Fibroblast of lung (primary cell): ENCODE measurements at regions not wholly inside any gene's neighbourhood (a gene's known extent, or its start where the extent isn't known, plus 50 kb on each side); places are given as distances from the start of the nearest gene placed in this dataset.
"Not testable (repeated sequence)": the region's sequence is repeated elsewhere in the genome, so short reads cannot be mapped to it uniquely, and the experiment has no call there.

Source experiments
- DNase-seq, 2 donors: peaks; one replicate each; pipeline versions ENCODE4 v3.0.0 to v3.0.0-alpha.2; 2010; ENCODE audit warnings: low read depth in 2 of 2
- H2AFZ ChIP-seq: 2 replicates; pipeline ENCODE4 v1.5.1; 2012; ENCODE audit warnings: low read length, control low read depth, inconsistent platforms
- H3K27ac ChIP-seq: 2 replicates; pipeline ENCODE4 v1.5.1; 2011; ENCODE audit warnings: low read length, control low read depth; ENCODE audit not compliant: insufficient read depth
- H3K27me3 ChIP-seq: 2 replicates; pipeline ENCODE4 v1.5.1; 2011; ENCODE audit warnings: mild to moderate bottlenecking, low read length; ENCODE audit not compliant: control insufficient read depth, insufficient read depth
- H3K36me3 ChIP-seq: 2 replicates; pipeline ENCODE4 v1.5.1; 2011; ENCODE audit warnings: low read length; ENCODE audit not compliant: control insufficient read depth, insufficient read depth
- H3K4me1 ChIP-seq: 2 replicates; pipeline ENCODE4 v1.5.1; 2011; ENCODE audit warnings: low read length; ENCODE audit not compliant: control insufficient read depth, insufficient read depth; ENCODE audit errors: extremely low read depth
- H3K4me2 ChIP-seq: 2 replicates; pipeline ENCODE4 v1.5.1; 2011; ENCODE audit warnings: low read length, control low read depth; ENCODE audit not compliant: insufficient read depth; ENCODE audit errors: extremely low read depth
- H3K4me3 ChIP-seq, 4 experiments: fragments of 200-600 bp in 1 of 4; sonication (generic) in 1 of 4; replicated peaks in 1 of 4; 2 replicates each; pipeline ENCODE4 v1.5.1; 2011 to 2016; ENCODE audit warnings: low read length in 4 of 4, low read depth in 3 of 4, mild to moderate bottlenecking in 3 of 4, control low read depth in 2 of 4, inconsistent platforms in 1 of 4, mixed read lengths in 1 of 4; ENCODE audit not compliant: insufficient read depth in 1 of 4; ENCODE audit errors: control extremely low read depth in 1 of 4
- H3K79me2 ChIP-seq: 2 replicates; pipeline ENCODE4 v1.5.1; 2012; ENCODE audit warnings: mild to moderate bottlenecking, low read length, inconsistent platforms; ENCODE audit not compliant: control insufficient read depth, insufficient read depth
- H3K9ac ChIP-seq: 2 replicates; pipeline ENCODE4 v1.5.1; 2011; ENCODE audit warnings: mild to moderate bottlenecking, low read length, control low read depth; ENCODE audit not compliant: insufficient read depth
- H3K9me3 ChIP-seq: 2 replicates; pipeline ENCODE4 v1.5.1; 2012; ENCODE audit warnings: low read depth, low read length; ENCODE audit not compliant: control insufficient read depth, insufficient read depth
- H4K20me1 ChIP-seq: 2 replicates; pipeline ENCODE4 v1.5.1; 2011; ENCODE audit warnings: low read length; ENCODE audit not compliant: control insufficient read depth, insufficient read depth; ENCODE audit errors: extremely low read depth
- CTCF ChIP-seq, 2 donors: IDR thresholded peaks in 1 of 2; conservative IDR thresholded peaks in 1 of 2; 1 replicate in 1 of 2; 2 replicates in 1 of 2; pipeline ENCODE4 v1.5.1; 2011 to 2012; ENCODE audit warnings: low read length in 2 of 2, control low read depth in 1 of 2, inconsistent platforms in 1 of 2, low read depth in 1 of 2, mild to moderate bottlenecking in 1 of 2
- EZH2 ChIP-seq: IDR thresholded peaks from 2 replicates; pipeline ENCODE4 v1.5.1; 2012; ENCODE audit warnings: low read length, control low read depth, mild to moderate bottlenecking; ENCODE audit errors: missing control alignments

DNA sequence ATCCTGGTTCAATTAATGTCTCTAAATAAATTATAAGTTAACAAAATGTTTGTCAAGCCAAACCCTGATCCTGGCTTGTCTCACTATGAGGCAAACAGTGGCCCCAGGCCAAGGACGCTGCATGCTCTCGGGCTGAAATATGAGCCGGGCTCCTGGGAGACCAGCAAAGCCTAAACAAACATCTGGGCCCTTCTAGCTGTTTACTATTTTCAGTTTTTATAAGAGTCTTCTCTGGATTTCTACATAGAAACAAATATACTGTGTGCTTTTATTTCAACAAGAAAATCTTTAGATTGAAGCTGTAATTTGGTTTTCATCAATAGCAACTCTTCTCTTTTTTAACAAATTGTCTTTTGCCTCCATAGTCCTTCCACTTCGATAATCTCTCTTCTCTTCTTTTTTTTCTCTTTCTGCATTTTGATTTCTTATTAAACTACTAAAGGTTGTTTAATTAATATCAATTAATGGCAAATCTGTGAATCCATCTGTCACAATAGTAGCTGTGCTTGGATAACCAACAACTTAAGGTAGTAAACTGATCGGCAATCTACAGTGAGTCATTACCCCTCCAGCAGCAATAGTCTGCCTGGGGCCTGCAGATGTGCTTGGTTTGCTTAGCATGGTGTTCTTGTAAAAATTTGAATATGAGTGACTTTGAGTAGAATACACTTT lies 83.3 kb upstream of the DNAJC1 start:
- DNase-seq, result peak; percentile 50 to 87
- Histone ChIP-seq H2AFZ (no peak overlapping the region), H3K27ac (no peak overlapping the region), H3K36me3 (no peaks in the 10 kb centered on the region), H3K9me3 (no peaks in the 10 kb centered on the region), H3K4me3 (no peak overlapping the region), H3K9ac (no peak overlapping the region), H3K27me3 (no peaks in the 10 kb centered on the region), H3K79me2 (no peaks in the 10 kb centered on the region), H3K4me2 (peak overlapping the region; percentile 21), H3K4me1 (no peaks in the 10 kb centered on the region), H4K20me1 (no peaks in the 10 kb centered on the region)
- TF ChIP-seq EZH2, result no peak
- no peak for TF ChIP-seq CTCF (conservative IDR thresholded peaks at IDR 0.05 in 1 of 2, IDR thresholded peaks at IDR 0.05 in 1 of 2; ENCODE audit: low read depth in 1 of 2, low read length in 2 of 2)

DNA sequence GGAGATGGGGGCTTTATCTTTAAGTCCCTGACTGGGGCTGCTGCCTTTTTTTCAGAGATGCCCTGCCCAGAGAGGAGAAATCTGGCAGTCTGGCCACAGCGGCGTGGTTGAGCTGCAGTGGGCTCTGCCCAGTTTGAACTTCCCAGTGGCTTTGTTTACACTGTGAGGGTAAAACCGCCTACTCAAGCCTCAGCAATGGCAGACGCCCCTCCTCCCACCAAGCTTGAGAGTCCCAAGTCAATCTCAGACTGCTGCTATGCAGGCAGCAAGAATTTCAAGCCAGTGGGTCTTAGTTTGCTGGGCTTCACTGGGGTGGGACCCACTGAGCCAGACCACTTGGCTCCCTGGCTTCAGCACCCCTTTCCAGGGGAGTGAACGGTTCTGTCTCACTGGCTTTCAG lies 76.4 kb upstream of the DNAJC1 start:
- not testable (repeated sequence) for H3K36me3 ChIP-seq, DNase-seq, H3K4me2 ChIP-seq, H3K9me3 ChIP-seq, H2AFZ ChIP-seq, H3K4me3 ChIP-seq, H3K27me3 ChIP-seq, H3K27ac ChIP-seq, H3K9ac ChIP-seq, H3K79me2 ChIP-seq, H4K20me1 ChIP-seq, H3K4me1 ChIP-seq

GRCh38 chr10:22071332-22071731 lies 67.8 kb upstream of the DNAJC1 start:
- Histone ChIP-seq H2AFZ (no peak overlapping the region), H3K27me3 (no peaks in the 10 kb centered on the region), H3K9ac (no peak overlapping the region), H4K20me1 (no peaks in the 10 kb centered on the region), H3K4me1 (no peaks in the 10 kb centered on the region), H3K36me3 (no peaks in the 10 kb centered on the region), H3K9me3 (no peaks in the 10 kb centered on the region), H3K27ac (no peak overlapping the region), H3K4me2 (no peak overlapping the region), H3K79me2 (no peaks in the 10 kb centered on the region), H3K4me3 (no peak overlapping the region)
- TF ChIP-seq EZH2 (no peak), CTCF (conservative IDR thresholded peaks at IDR 0.05 in 1 of 2, IDR thresholded peaks at IDR 0.05 in 1 of 2; ENCODE audit: low read depth in 1 of 2, low read length in 2 of 2) (no peak)
- no peak for DNase-seq
